ENCODE measurements at regions not wholly inside any gene's neighbourhood (a gene's known extent, or its start where the extent isn't known, plus 50 kb on each side); places are given as distances from the start of the nearest gene placed in this dataset.

DNA sequence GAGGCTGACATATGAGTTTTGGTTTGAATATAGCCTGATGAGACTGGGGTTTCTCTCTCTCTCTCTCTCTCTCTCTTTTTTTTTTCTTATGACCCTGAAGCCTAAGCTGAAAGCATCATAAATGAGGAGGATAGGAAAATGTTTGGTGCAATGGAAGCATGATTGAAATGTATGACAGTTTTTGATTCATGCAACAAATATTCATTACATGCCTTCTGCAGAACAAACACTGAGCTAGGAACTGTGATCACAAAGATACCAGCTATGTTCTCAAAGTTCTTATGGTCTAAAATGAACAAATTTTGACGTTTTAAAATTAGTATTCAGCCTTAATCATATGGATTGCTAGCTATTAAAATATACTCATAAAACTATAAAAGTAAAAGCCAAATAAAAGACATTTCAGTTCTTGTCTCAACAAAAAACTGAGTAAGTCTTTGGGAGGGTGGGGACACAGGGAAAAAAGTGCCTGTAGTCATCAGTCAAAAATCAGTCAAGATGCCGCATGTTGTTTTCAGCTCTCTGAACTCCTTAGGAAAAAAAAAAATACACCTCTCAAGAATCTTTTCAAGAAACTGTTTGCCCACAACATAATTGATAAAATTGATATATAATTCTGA lies 57.2 kb downstream of the NKX6-1 start:
- no peak for DNase-seq

DNA sequence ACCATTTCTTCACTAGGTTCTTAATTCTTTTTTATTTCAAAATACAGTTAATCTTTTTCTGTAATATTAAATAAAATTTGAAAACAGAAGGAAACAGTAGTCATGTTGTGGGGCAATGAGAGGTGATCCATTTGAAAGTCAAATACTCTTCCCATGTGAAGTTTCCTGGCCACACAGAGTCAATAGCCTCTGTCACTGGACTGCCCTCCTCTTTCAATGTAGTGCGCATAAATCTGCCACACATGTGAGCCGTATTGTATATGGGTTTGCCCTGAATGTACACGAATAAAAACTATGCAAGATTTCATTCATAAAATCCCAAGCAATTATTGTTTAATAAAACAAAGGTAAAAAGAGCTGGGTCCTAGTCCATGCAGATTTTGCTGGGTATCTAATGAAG lies 59.1 kb downstream of the NKX6-1 start:
- DNase-seq, result no peak

DNA sequence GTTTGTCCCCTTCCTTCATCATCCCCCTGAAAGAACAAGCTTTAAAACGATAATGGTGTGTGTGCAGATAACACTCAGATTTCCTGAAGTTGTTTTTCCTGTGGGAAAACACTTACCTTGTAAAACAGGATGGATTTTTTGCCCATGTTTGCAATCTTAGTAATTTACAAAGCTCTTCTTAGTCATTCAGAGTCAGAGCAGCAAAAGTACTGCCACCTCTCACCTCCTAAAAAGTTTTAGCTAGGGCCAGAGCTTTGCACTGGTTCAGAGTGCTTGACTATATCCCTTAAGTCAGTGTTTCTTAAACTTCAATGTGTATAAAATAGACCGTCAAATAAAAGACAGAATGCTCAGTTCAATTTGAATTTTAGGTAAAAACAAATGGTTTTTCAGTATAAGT lies 62.3 kb downstream of the NKX6-1 start:
- DNase-seq, result no peak

DNA sequence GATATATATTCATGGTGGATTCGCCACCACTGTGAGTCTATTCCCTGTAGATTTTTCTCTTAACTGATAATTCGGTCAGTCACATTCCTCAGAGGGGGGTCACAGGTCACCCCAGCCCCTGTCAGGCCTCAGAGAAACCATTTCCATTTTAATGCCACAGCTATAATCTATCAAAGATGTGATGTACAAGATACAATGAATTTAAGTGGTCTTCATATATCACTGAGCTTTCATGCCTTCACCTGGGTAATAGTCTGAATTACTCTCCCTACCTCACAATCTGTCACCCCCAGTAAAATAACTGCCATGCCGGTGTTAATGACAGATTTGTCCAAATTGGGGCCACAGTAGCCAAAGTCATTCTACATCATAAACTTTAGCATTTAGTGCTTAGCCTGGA lies 64.7 kb downstream of the NKX6-1 start:
- no peak for DNase-seq

DNA sequence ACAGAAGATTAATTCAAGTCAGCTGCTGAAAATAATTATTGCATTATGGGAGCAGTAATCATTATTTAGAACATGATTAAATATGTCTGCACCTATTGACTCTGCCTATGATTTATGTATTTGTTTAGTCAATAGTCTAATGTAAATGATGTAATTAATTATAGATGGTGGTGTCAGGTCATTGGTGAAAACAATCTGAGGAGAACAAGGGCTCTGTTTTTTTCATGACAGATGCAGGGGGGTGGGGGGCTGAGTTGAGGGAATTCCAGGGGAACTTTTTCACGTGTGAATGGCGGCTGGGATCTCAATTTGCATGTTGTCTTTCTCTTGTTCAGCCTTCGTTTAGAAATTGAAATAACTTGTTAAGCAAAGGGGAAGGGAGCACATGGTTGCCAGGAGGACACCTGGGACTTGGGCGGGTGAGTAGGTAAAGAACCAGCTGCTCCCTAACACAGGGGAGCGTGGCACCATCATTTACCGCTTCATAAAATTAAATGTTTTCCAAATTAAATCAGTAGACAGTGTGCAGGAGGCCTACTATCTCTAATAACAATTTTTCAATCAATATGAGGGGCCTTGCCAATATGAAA lies 65.4 kb downstream of the NKX6-1 start:
- DNase-seq, result no peak

DNA sequence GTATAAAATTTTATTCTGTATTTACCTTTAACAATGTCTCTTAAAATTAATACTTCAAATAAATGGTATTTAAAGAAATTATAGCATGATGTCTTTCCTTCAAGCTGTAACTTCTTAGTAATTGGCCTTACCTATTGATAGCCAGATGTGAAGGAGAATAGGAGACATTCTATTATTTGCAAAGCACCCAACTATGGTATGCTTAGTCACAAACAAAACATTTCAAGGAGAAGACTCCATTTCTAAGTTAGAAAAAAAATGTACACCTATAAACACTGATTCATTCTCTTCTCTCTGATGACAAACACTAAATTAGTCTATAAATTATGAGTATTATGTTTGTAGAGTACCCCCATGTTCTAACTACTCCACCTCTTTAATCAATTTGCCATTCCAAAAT lies 66.4 kb downstream of the NKX6-1 start:
- no peak for DNase-seq

DNA sequence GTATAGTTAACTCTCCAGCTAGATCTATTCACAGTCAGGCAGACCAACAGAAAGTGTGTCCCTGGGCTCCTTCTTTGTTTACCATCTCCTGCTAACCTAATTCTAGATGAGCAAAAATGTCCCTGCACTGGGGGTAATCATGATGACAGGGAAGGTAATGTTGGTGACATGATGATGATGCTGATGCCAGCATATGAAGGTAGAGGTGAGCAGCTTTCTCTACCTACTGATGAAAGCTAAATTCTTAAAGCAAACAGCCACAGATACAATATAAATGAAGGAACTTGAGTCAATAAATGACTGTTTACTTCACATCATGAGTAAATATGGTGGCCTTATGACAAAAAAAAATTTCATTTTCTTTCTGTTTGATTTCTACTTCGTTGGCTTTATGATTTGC lies 78.5 kb downstream of the NKX6-1 start:
- DNase-seq, result no peak

DNA sequence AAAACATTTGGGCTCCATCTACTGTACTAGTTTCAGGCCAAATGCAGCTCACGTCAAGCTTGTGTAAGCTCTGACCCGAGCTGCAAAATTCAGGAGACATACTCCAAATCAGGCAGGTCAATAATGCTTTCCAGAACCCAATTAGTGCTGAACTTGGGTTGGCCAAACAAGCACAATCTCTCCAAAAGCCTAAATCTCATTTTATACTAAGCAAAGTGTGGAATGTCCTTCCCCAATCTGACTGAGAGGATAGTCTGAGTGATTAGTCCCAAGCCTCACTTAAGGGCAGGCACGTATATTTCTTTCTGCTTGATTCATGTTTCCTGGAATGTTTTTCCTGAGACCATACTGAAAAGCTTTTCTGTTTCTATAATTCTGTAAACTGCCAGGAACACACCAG lies 79.9 kb downstream of the NKX6-1 start:
- DNase-seq, result no peak

DNA sequence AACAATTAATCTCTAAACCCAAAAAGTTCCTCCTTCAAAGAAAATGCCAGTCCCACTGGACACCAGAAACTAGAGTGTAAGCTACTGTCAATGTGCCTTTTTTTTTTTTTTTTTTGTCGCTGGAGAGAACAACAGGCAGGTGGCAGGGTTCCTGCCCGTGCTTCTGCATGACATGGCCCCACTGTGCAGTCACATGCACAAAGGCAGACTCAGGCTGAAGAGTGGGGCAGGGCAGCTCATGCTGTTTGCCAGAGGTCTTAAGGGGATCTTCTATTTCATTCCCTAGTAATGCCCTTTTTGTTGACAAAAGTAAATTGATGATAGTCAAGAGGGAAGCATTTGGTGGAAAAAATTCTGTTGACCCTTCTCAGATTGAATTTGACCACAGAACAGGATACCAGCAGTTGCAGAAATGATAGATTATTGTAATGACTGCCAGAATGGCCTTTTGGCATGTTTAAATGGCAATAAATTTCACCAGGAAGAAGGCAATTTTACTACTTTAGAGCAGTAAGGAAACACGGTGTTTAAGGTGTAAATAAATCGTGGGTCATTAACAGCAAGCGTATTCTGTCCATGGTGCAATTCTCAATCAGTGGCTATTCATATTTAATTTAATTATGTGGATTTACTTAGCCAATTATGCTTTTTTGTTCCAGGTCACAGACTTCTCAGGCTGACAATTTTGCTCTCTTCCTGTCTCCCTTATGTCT lies 80.9 kb downstream of the NKX6-1 start:
- no peak for DNase-seq

DNA sequence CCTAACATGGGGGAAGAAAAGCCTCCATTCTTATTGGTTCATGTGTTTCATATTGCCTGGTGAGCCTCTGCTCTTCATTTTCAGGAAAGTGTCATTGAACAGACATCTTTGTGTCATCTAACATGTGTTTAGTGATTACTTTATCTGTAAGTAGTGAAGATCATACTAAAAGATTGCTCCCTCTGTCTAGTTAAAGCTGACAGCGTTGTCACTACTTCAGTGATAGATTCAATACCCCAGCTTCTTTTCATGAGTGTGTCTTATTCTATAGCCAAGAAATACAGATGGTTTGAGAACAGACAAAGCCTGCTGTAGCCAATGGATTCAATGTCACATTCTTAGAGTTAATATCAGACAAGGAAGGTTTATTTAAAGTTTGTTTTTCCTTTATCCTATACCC lies 85.1 kb downstream of the NKX6-1 start:
- DNase-seq, result no peak

DNA sequence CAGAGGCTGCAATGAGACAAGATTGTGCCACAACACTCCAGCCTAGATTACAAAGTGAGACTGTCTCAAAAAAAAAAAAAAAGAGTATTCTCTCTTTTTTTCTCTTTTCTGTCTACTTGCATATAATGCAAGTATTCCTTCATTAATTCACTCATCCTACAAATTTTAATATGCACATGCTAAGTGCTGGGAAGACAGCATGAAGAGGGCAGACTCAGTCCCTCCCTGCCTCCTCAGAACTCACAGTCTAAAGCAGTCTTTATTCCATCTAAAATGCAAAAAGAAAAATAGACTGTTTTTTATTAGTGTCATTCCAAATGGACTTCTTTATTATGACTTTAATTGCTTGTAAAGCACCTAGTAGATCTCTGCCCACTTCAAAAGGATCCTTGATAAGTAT lies 85.6 kb downstream of the NKX6-1 start:
- DNase-seq, result no peak

DNA sequence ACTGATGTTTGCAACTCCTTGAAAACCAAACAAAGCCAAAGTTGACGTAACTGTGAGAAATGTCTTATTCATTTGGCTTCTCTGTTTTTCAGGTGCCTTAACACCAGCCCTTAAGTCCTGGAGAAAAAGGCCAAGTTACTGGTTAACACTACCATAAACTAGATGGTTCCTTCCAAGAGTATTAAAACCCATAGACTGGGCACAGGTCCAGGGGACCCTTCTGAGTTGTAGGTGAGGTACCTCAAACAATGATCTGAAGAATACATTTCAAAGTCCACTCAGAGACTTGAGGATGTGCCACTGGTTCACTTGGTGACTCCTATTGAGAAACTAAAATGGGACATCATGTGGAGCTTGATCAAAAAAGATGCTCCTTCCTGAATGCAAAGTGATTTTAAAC lies 87.0 kb downstream of the NKX6-1 start:
- no peak for DNase-seq

DNA sequence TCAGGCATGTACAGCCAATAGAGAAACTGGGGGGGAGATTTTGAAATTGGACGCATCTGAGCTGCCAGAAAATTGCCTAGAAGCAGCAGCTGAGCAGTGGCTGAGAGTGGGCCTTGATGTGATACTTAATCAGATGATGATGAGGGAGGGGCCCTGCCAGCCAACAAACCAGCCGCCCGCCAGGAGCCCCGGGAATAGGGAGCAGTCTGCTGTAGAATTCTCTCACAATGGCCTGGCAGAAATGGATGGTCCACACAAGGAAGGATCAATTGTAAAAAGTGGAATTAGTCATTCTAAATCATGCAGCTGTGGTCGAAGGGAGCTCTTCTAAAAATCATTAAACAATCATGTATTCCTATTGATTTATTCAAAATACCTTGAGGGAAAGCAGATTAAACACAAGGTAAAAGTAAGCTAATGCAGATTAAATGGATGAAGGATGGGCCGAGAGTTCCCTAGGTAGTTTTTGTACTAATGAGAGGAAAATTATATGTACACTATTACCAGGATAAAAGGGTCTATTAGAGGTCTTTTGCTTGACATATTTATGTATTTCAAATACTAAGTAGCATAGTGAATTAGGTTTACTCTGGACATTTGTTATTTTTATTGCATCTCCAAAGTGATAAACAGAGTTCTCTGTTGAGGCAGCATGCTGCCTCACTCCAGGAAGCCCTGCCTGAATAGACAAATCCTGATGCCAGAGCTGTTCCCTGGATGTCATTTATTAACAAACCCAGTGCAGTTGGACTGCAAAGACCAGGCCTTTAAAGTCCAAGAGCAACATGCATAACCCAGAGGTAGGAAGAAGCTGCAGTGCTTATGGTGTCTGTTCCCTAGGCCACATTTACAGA lies 91.3 kb downstream of the NKX6-1 start:
- no peak for DNase-seq

DNA sequence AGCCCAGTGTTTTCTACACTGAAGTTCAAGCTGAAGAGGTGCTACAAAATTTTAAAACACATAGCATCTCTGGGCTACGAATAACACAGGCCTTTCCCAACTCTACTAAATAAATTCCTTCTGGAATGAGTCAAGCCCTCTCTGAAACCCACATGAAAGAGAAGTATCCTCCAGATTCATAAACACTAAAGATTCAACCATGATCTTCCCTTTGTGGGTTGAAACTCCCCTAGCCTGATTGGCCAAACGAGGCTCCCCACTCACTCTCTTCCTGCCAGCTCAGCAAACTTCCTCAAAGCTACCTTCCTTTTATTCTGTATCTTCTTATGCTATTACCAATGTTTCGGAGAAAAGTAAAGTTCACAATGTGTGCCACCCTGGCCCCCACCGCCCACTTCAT lies 95.4 kb downstream of the NKX6-1 start:
- DNase-seq, result no peak

DNA sequence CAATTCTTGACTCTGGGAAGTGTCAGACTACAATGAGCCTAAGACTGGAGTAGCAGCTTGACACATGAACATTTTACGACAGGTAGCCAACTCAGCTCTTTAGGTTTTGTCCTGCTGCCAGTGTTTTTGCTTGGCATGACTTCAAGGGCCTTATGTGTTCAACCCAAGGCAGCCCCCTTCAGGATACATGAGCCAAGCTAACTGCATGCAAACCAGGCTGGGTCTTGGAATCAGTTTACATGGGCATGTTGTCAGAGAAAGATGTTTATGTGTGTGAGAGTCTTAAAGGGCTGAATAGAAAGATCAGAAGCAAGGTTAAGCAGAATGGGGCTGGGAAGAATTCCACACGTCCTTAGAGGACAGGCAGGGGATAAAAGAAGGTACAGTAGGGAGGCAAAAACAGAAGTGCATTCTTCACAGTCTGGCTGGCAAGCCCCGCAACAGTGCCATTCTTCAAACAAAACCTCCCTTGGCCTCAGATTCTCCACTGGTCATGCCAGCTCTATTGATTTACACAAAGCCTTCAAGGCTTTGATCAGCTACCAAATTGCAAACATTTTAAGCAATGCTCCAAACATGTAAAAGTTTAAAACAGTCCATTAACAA lies 97.3 kb downstream of the NKX6-1 start:
- DNase-seq, result no peak

DNA sequence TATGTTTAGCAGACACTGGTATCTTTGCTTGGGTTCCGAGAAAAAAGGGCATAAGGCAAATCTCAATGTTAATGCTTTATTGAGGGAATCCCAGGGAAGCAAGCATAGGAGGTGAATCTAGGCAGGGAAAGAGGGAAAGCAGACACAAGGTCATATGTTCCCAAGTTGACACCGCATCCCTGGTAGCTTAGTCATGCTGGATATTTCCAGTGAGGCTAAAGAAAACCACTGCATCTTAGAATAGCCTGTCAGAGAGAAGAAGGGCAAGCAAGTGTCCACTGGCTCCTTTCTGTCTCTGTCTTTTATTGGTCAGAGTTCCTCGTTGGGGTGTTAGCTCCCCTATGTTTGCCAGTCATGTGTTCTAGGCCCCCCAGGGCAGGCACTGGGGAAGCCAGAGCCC lies 104.7 kb downstream of the NKX6-1 start:
- no peak for DNase-seq

DNA sequence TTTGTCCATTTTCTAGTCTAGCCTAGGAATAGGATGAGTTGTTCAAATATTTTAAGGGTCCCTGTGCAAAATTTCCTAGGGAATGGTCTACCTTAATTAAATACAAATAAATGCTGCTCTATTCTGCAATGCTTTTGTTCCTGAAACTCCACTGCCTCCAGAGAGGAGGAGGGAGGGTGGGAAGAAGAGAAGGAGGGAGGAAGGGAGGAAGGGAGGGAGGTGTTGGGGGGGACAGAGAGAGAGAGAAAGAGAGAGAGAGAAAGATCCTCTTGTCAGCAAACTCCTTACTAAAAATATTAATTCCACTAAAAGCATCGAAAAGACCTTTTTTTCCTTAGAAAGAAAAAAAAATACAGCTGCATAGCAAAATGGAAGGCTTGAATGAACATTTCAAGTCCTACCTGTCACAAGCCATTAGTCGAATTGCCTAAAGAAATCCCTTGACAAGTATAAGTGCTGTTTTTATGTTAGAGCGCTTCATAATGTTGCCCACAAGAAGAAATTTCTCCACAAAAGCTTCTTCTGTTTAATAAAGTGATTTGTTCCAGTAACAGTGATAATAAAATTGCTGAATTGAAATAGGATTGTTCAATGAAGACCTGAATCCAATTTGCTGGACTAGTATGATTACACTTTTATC lies 106.0 kb downstream of the NKX6-1 start:
- no peak for DNase-seq

DNA sequence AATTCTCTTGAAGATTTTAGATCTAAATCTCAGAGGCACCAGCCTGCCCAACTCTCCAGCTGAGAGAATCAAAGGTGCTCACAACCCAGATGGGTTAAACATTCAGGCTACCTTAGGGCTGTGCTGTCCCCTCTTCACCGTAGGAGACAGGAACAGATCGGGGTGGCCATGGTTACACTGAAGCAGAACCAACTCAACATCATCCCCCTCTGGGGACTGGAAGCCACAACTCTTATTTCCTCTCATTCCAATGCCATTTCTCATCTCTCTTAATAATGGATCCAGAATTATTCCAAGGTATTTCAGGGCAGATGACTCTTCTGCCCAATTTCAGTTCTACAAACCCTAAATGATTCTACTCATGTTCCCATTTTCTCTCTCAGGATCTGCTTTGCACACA lies 109.7 kb downstream of the NKX6-1 start:
- DNase-seq, result no peak

DNA sequence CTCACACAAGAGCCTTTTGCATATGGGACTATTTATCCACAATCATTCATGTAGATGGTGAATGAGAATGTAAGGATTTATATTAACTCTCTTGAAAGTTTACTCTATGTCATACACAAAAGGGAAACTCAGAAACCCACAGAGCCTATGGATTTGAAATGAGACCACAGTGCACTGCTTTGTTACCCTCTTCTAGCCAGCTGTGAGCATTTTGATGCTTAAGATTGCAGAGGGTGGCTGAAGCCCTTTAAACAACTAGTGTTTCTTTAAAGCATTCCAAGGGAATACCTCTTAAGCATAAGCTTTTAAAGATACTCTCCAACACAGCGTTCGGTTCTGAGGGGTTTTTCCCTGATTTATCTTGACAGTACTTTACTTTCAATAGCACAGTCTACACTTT lies 113.9 kb downstream of the NKX6-1 start:
- no peak for DNase-seq

DNA sequence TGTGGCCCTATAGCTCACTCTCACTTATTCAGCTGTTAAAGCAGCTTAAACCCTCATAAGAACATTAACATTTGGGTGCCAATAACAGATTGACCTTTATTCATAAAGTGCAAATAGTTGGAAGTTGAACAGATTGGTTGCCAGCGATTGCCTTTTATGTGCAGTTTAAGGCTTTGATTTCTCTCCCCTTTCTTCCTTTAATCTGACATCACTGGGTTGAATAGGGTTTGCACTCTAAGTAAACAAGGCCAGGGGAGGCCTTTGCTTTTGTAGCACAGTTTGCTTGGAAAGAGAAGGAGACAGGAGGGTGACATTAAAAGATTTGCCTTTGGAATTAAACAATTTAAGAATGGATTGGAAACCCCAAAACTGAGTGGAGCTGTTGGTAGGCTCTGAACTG lies 114.3 kb downstream of the NKX6-1 start:
- no peak for DNase-seq

DNA sequence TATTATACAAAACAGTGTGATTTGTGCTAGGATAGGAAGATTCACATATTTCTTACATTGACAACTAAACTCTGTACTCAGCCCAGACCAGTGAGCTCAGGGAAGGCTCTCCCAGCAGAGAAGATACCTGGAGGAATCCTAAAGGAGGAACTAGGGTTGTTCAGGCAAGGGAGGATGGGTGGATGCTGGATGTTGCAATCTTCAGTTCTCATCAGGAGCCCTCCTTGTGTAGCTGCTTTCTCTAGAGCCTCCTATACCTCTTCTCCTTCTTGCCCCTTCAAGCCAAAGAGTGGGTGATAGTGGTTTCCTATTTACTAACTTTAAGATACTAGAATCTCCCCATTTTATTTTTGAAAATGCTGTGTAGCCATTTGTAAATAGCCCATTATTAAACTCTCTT lies 117.3 kb downstream of the NKX6-1 start:
- DNase-seq, result no peak

All from hypothalamus (tissue), 51 donors.